HG02852 (cell line): ENCODE measurements at regions not wholly inside any gene's neighbourhood (a gene's known extent, or its start where the extent isn't known, plus 50 kb on each side); places are given as distances from the start of the nearest gene placed in this dataset.
"Not testable (repeated sequence)": the region's sequence is repeated elsewhere in the genome, so short reads cannot be mapped to it uniquely, and the experiment has no call there.

Source experiments
- ATAC-seq: cut with Tn5 transposase; IDR thresholded peaks from one replicate; pipeline ENCODE4 v1.9.1; 2021; ENCODE audit warnings: mild to moderate bottlenecking, moderate library complexity; ENCODE audit not compliant: unreplicated experiment

DNA sequence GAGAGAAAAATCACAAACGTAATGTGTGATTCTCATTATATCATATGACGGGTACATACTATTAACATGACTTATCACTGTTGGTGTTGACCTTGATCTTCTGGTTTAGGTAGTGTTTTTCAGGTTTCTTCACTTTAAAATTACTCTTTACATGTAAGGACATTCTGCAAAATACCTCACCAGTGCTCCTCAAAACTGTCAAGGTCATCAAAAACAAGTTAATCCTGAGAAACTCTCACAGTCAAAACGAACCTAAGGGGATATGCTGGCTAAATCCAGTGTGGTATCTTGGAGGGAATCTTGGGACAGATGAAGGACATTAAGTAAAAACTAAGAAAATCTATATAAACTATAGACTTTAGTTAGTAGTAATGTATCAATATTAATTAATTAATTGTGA is 499.8 kb downstream of the IRS1 start:
- ATAC-seq = no peak

DNA sequence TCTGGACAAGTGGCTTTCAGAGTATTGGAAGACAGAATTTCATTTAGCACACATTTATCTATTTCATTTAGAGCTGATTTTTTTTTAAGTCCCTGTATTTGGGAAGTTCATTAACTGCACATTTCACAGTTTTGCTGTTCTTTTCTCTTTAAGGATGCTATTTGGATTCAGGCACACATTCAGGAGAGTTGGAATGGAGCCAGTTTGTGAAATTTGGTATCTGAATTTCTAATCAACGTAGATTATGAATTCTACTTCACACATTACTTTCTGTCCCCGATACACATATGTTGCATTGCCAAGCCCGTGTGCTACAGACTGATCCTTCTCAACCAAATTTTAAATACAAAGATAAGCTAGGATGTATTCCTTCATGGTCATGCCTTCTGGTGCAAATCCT is 503.9 kb downstream of the IRS1 start:
- no peak for ATAC-seq

DNA sequence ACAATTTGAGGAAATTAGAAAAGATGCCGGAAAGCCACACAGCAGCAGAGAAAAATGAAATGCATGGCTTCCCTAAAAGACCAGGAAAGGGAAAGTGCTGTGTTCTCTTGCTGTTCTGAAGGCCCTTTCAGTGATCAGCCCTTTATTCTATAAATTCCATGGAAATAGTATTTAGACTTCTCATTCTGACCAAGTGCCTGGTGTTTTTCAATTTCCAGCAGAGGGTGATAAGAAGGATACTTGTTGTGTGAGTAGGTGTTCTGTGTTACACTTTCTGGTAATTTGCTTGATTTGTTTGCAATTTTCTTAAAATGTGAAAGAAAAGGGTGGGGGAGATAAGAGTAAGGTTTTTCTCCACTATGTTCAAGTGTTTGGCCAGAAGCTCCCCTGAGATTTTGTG is 504.5 kb downstream of the IRS1 start:
- ATAC-seq = no peak

DNA sequence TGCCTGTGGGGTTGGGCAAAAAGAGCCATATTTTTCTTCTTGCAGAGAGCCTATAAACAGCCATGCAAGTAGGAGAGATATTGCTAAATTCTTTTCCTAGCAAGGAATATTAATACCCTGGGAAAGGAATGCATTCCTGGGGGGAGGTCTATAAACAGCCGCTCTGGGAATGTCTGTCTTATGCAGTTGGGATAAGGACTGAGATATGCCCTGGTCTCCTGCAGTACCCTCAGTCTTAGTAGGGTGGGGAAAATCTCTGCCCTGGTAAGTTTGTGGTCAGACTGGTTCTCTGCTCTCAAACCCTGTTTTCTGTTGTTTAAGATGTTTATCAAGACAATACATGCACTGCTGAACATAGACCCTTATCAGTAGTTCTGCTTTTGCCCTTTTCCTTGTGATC is 508.3 kb downstream of the IRS1 start:
- not testable (repeated sequence) for ATAC-seq

DNA sequence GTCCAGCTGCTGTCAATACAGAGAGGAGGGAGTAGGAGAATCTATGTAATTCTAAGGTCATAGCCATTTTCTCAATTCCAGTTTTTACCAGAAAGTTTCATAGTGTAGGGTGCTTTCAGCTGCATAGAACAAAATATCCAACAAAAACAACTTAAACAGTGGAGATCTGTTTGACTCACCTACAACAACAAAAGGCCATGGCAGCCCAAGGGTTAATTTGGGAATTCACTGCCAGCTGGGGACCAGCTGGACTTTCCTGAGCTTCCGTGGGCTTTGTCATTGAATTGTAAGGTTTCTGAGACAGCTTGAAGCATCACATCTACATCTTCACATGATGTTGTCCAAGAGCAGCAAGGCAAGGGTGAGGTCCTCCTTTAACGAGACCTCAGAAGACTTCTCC is 512.7 kb downstream of the IRS1 start:
- ATAC-seq = no peak

DNA sequence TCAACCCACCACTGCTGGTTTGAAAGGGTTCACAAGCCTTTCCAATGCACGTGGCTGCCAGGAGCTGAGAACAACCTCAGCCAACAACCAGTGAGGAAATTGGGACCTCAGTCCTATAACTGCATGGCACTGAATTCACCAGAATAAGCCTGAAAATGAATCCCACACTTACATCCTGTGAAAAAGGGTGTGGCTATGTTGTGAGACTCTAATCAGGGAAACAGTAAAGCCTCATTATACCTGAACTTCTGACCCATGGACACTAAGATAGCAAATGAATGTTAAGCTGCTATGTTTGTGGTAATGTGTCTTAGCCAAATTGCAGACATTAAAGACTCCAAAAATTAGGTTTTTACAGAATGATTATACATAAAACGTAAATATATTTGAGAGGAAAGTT is 515.8 kb downstream of the IRS1 start:
- ATAC-seq = no peak

DNA sequence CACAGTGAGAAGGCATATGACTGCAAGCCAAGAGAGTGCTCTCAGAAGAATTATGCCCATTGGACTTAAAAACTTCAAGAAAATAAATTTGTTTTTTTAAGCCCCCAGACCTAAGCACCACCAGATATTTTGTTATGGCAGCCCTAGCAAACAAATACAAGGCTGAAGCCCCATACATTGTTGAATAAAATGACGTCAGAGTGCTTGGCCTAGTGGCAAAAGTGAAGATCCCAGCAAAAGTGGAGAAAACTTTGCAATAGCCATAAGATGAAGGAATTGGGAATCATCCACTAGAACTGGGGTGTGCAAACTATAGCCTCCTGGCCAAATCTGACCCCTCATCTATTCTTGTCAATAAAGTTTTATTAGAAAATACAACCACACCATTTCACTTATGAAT is 517.5 kb downstream of the IRS1 start:
- ATAC-seq = no peak

DNA sequence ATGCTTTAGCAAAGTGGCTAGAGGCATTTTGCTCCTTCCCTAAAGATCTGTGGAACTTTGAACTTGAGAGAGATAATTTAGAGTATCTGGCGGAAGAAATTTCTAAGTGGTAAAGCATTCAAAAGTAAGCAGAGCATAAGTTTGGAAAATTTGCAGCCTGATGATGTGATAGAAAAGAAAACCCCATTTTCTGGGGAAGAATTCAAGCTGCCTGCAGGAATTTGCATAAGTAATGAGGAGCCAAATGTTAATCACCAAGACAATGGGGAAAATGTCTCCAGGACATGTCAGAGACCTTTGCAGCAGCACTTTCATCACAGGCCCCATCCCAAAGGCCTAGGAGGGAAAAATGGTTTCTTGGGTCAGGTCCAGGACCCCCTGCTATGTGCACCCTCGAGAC is 519.5 kb downstream of the IRS1 start:
- not testable (repeated sequence) for ATAC-seq

DNA sequence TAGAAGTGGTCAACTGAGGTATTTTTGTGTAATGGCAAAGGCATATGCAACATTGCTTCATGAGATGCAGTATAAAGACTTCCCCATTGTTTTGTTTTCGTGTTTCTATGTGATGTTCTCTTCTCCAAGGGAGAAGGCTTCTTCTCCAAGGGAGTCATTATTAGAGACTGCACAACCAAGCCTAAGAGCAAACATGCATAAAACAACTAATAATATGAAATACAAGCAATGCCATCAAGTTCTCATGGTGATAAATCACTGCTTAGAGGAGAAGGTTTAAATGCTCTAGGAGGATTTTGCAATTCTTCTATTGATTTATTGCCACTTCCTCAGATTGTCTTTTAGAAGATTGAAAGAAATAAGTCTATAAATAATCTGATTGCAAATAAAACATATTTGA is 524.4 kb downstream of the IRS1 start:
- no peak for ATAC-seq

DNA sequence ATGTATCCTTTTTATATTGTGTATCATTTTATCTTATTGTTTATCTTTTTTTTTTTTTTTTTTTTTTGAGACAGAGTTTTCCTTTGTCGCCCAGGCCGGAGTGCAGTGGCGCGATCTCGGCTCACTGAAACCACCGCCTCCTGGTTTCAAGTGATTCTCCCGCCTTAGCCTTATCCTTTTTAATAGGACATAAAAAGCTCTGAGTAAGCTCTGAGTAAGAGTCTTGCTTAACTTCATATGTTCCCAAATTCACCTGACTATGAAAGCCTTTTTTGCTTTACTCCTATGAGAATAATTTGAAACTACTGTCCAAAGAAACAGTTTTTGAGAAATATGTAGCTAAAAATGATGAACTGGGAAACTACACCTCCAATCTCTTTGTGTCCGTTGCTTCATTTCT is 525.5 kb downstream of the IRS1 start:
- no peak for ATAC-seq

DNA sequence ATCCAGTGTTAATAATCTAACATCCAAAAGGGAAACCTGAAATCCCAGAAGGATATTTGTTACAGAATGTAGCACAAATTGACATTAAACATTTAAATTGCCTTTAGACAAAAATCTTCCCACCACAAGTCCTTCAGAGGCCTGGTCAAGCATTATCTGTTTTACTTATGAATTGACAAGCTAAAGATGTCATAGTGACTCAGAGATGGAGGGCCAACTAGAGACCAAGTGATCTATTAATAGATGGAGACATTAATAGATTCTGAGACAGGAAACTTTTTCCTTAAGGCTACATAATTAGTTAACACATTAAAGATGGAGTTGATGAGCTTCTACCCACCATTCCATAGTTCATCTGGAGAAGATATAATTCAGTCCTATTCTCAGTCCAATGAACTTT is 526.2 kb downstream of the IRS1 start:
- no peak for ATAC-seq

DNA sequence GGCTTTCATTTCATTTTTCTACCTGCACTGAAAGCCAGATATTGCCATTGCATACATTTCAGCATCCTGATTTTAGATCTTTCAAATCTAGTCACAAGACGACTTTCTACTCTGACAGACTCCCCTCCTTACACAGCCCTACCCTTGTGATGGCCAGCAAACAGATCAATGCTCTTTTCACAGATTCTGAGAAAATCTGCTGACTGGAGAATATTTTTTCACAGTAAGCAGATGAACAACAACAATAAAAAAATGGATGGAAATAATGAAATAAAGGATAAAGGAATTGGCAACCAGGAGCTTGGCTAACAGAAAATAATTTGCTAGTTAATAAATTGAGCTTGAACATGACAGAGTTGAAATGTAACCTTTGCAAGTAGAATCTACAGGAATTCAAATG is 527.2 kb downstream of the IRS1 start:
- ATAC-seq = no peak

DNA sequence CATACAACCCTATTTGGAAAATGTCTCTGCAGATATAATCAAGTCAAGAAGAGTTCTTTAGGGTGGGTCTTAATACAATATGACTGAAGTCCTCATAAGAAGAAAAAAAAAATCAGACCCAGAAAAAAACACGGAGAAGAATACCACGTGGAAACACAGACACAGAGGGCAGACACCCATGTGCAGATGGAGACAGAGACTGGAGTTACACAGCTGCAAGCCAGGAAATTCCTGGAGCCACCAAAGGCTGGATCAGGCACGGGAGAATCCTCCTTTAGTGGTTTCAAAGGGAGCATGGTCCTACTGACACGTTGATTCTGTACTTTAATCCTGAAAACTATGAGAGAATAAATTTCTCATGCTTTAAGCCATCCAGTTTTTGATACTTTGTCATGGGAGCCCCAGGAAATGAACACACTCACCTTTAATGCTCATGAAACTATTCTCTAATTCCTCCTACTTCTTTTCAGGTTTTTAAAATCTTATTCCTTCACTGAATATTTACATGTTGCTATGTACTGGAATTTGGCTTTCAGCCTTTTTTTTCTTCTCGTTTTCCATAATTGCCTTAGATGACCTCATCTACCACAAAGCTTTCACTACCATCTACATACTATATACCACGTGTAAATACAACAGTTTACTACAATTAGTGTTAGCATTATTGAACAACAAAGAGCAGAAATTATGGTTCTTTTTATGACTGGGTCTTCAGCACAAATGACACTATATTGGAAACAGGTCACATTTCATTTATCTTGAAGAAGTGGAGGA is 529.1 kb downstream of the IRS1 start:
- no peak for ATAC-seq

DNA sequence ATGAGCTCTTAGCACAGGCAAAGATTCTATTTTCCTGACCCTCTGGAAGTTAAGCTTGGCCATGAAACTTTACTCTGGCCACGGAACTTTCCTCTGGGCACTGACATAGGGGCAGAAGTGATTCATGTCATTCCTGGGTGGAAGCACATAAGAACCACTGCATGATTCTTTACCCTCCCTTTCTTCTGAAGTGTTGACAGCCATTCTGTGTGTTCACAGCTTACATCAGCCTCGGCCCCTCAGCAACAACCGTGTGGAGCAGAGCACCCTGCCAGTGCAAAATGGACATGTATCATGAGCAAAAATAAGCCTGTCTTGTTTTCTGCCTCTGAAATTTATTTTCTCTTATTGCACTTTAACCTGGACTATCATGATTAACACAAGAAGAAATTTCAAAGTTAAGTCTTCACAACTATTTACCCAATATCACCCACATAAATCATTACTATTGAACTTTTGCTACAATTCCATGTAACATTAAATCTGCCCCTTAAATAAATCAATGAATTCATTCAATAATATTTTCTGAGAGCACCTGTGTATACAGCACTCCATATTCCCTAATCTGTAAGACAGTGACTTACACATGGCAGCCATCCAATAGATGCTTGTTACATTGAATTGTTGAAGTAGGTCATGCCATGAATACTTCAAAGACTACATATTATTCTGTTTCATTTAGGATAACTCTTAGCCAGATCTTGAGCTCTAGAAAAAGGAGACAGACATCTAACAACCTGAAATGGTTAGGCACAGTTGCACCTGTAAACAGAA is 531.9 kb downstream of the IRS1 start:
- ATAC-seq = no peak

DNA sequence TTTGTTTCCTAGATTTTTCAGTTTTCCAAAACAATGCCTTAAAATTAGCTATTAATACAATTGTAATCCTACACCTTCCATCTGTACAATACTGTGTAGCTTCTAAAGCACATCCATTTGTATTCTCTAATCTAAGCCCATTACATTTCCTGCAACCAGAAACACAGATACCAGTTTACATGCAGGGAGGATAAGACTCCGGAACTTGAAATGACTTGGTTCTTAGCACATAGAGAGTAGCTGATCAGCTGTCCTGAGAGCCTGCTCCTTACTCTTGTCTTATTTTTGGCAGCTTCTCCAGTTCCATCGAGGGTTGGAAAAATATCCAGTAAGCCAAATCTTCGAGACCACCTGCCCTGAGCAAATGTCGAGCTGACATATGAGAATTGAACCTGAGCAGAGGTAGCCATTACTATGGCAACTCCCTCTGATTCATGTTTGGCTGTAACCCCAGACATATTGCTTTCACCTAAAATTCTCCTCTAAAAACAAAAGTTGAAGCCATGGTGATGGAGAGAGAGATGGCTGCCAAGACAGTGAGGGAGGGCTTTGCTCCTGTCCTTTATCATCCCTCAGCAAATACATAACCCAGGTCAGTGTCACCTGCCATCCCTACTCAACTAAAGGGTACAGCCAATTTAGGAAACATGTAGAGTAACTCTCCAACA is 542.8 kb downstream of the IRS1 start:
- no peak for ATAC-seq

DNA sequence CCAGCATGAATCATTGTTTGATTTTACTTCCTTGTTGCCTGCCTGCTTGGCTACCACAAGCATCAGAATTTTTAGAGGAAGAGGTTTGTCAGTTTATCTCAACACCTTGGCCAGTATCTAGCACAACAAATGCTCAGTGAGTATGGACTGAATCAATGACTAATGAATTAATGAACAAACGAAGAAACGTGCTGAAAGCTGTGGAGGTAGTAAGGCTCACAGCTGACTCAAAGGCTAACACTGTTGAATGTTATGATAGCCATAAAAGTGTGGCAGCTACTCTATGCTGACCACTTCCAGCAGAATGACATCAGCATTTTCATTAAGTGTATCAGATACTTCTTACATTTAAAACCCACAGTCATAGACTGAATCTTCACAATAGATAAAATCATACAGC is 543.4 kb downstream of the IRS1 start:
- ATAC-seq = no peak

DNA sequence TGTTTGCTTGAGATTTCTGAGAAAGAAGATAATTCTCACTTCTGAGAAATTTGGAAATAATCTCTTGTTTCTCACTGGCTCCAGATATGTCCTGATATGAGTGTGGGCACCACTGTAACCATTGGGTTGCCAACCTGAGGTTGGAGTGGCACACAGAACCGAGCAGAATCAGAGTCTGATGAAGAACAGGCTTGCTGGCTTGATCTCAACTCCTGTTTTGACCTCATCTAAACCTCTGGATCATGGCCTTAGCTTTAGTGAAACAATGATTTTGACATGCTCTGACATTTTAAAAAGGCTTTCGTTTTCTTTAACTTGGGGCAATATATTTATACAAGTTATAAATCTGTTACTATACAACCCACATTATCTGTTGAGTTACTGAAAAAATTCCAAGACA is 548.0 kb downstream of the IRS1 start:
- ATAC-seq = no peak

DNA sequence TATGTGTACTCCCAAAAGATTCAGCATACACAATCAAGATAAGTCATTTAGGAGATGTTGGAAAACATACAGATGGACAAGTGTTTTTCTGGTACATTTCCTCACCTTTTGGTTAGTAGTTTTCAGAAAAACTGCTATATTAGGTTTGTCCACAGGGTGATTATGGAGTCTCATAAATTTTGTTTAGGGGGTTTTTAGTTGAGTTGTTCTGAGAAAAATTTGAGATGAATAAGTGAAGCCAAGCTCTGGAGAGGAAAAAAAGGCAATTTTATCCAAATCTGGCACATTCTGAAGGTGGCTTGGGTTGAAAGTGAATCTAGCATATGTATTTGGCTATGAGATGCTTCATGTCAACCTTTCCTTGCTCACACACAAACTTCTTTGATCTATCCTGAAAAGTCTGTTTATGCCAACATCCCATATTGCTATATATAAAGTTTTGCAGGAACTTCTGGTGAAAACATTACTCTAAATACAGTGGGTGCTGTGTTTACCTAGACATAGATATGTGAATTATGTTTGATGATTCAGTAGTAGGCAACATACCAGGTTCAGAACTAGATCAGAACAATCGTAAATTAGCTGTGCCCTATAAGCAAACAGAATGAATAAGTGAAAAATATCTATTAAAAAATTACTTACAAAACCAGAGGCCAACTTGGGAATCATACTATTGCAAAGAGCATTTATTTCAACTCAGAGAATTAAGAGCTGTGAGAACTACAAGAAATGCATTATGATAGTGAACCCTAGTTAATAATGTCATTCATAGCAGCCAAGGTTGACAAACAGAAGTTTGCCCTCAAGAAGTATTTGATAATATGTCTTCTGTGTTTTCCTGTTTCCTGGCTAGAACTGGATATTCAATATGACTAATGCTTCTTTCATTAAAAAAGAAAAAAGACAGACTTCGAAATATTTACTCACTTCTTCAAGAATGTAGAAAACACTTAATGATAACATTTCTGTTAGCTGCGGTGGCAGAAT is 552.0 kb downstream of the IRS1 start:
- no peak for ATAC-seq

DNA sequence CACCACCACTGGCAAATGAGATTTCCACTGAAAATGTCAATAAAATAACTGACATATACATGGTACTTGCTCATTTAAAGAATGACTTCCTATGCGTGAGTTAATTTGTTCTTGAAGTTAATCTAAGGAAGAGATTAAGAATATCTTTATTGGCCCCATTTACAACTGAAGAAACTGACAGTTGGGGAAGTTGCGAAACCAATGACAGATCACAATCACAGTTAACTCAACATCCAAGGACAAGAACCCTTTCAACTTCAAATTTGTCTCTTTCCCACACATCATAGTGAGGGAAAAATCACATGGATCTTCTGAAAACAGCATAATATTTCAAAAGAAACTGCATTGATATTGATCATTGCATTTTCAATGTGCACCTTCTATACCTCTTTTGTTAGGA is 565.4 kb downstream of the IRS1 start:
- no peak for ATAC-seq

DNA sequence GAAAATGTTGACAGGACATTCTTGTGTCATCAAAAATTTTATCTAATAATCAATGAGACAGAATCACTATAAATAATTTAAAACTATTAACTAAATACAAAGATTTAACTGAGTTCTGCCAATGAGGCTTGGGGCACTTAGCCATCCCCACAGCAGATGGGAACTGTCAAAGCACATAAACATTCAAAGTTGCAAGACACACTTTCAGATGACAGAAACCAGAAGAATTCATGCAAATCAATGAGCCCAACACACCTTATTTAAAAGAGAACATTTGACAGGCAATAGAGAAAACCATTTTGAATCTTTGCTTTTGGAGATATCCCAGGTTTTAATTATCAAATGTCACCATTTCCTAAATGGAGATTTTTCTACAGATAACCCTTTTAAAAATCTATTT is 566.2 kb downstream of the IRS1 start:
- no peak for ATAC-seq

DNA sequence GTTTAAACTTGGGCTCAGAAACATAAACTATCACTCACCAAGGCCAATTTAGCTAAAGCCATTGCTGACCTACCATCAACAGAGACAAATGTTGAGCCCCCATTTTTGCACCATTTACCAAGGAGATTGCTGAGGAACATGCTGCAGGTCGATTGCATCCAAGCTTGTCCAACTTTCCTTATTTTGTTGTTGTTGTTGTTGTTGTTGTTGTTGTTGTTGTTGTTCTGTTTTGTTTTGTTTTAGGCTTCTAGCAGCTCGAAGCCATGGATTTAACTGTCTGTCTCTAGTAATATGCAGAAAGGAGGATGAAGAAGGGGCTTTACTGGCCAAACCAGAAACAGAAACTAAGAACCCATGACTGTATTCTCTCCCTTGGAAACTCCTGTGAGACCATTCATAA is 571.5 kb downstream of the IRS1 start:
- ATAC-seq = no peak
